ENCODE measurements at regions not wholly inside any gene's neighbourhood (a gene's known extent, or its start where the extent isn't known, plus 50 kb on each side); places are given as distances from the start of the nearest gene placed in this dataset.

GRCh38 chr11:98289617-98290263, 731.0 kb upstream of the CNTN5 start:
- no peak for TF ChIP-seq SUZ12 (IDR thresholded peaks at IDR 0.05; ENCODE audit: unreplicated experiment)
- no peak for TF ChIP-seq FOS (IDR thresholded peaks at IDR 0.05; ENCODE audit: borderline replicate concordance, extremely low read depth, insufficient read length)
- TF ChIP-seq CBFB (IDR thresholded peaks at IDR 0.05; ENCODE audit: low read depth), result no peak
- no peak for TF ChIP-seq SREBF2 (IDR thresholded peaks at IDR 0.05; ENCODE audit: low read length)
- TF ChIP-seq ZZZ3 (IDR thresholded peaks at IDR 0.05; ENCODE audit: control insufficient read depth, insufficient read length, low read depth), result no peak
- no peak for TF ChIP-seq POLR2AphosphoS5 (IDR thresholded peaks at IDR 0.05; ENCODE audit: low read length)
- TF ChIP-seq CTCF (IDR thresholded peaks at IDR 0.05 in 2 of 3, conservative IDR thresholded peaks at IDR 0.05 in 1 of 3; ENCODE audit: control insufficient read depth in 2 of 3, extremely low read depth in 1 of 3, insufficient read depth in 1 of 3, low read depth in 3 of 3, low read length in 3 of 3), result no peak
- TF ChIP-seq ATF2 (IDR thresholded peaks at IDR 0.05; ENCODE audit: low read length), result no peak
- no peak for TF ChIP-seq POLR2A (IDR thresholded peaks at IDR 0.05; ENCODE audit: low read depth, low read length)

Measured in GM12878 (cell line).